HG03354 (cell line): ENCODE measurements at regions not wholly inside any gene's neighbourhood (a gene's known extent, or its start where the extent isn't known, plus 50 kb on each side); places are given as distances from the start of the nearest gene placed in this dataset.

Experiments used
- ATAC-seq: cut with Tn5 transposase; IDR thresholded peaks from one replicate; pipeline ENCODE4 v1.9.1; 2021; ENCODE audit warnings: mild to moderate bottlenecking; ENCODE audit not compliant: unreplicated experiment, poor library complexity, severe bottlenecking

DNA sequence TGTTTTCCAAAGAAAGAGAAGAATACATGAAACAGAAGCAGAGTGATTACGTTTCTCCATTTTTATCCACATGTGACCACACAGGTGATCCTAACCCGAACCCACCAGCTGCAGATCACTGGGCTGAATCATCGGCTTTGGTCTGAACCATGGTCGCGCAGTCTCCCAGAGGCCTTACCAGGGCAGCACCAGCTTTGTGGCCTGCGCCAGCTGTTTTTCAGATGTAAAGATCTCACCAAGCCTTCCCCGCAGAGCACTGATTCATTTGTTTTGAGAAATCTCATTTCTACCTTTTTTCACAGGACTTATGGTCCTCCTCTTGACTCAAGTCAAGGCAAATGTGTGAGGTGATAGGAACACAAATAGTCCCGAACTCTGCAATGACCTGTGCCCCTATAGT lies 207.0 kb upstream of the PPP2R2D start:
- no peak for ATAC-seq

GRCh38 chr10:131694168-131694780 lies 206.5 kb upstream of the PPP2R2D start:
- ATAC-seq, result no peak

DNA sequence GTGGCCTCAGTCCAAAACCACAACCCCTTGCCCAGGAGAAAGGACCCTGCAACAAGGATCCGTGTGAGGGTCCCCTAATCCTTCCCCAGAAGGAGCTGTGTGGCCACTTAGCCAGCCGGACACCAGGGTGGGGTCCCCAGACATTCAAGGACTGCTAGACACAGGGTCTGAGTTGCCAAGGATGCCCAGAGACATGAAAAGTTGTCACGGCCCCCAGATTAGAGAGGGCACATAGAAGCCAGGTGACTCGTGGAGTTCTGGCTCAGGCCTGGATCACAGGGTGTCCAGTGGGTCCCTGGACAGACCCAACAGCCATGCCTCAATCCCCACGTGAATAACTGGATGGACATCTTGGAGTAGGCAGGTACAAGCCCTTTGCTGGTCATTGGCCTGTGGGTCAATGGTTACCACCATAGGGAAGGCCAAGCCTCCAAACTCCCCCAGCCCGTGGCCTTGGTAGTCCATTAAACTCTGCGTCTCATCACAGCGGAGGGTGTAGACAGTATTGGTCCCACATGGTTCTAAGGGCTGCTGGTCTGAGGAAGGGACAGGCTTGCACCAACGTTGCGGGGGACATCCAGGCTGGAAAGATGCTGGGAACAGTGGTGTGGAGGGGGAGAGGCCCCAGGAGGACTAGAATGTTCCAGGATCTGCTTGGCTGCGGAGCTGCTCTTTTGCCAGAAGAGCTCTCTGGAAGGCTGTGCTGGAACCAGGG lies 205.9 kb upstream of the PPP2R2D start:
- ATAC-seq, result no peak

GRCh38 chr10:131695496-131696165 lies 205.2 kb upstream of the PPP2R2D start:
- no peak for ATAC-seq

DNA sequence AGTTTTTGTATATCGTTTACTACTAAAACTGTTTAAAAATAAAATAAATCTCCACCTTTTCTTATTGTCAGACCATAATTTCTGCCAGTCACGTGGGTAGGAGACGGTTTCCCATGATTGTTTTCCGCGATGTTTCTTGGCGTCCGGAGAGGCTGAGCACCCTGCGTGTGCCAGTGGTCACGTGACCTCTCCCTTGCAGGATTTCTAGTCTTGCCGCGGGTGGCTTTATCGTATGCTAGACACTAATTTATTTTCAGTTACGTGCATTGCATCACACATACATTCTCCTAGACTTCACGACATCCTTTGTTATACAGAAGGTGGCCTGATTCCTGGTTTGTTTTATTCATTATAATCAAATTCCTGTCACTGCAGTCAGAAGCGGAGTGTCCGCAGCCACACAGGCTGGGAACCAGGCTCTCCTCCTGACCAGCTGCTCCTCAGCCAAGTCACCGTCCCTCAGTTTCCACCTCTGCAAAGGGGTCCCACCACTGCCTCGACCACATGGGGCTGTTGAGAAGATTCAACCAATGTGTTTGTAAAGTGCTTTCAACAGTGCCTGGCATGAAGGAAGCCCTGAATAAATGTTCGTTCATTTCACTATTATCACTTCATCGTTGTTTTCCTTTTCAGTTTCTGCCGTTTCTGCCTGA lies 203.2 kb upstream of the PPP2R2D start:
- no peak for ATAC-seq

DNA sequence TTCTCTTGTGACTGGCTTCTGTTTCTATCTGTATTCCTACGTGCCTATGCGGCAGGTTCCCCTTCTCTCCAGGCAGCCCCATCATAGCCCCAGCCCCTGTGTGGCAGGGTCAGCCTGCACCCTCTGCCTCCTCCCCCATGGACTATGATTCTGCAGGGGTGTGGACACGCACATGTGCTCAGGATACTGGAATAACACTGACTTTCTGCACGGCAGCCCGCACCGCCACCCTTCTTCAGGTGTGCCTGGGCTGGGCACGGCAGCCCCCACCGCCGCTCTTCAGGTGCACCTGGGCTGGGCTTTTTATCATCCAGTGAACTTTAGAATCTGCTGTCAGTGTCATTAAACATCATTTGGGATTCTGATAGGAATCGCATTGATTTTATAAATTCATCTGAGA lies 202.6 kb upstream of the PPP2R2D start:
- ATAC-seq, result no peak

GRCh38 chr10:131698986-131699385 lies 201.8 kb upstream of the PPP2R2D start:
- ATAC-seq, result no peak

- no peak for ATAC-seq
Measured at GRCh38 chr10:131700032-131700431, 200.8 kb upstream of the PPP2R2D start.

DNA sequence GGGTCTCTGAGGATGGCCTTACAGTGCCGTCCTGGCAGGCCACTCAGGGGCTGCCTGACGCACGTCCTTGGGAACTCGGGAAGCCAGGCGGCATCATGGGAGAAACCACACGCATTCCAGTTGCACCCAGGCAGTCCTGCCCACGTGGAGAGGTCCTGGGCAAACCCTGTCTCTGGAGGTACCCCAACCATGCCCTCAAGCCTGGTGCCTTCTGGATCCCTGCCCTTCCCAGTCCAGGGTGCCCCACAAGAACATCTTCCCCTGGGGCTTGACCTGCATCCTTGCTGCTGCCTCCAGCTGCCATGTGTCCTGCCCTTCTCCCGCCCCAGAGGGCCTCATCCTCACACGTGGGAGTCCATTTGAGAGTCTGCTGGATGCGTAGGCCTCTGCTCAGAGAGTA lies 200.3 kb upstream of the PPP2R2D start:
- no peak for ATAC-seq

DNA sequence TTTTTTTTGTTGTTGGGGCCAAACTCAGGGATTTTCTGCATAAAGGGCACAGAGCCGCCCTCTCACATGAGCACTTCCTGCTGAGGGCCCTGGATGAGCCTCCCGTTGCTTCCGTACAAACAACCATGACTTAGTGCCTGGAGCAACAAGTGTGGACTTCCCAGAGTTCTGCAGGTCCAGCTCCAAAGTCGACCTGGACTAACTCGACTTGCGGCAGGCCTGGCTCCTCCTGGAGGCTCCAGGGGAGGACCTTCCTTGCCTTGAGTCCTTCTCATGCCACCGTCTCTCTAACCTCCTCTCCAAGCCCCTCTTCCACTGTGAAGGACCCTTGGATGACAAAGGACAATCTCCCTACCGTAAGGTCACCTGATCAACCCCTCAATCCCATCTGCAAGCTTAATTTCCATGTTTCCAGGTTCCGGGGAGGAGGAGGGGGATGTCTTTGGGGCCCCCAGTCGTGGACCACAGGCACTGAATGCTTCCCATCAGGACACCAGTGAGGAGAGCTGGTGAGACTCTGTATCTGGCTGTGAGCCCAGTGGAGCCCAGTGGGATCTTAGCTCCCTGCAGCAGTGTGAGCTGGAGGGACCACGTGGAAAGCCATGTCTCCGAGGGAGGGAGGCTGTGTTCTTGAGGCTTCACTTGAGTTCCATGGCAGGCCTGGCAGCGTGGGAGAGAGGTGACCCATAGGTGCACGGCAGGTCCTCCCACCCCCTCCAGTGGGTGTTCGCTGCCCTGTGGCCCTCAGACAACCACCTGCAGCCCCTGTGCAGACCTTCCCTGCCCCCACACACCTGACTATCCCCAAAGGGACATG lies 199.5 kb upstream of the PPP2R2D start:
- no peak for ATAC-seq

- ATAC-seq, result no peak
Measured at GRCh38 chr10:131702531-131703356, 198.1 kb upstream of the PPP2R2D start.

DNA sequence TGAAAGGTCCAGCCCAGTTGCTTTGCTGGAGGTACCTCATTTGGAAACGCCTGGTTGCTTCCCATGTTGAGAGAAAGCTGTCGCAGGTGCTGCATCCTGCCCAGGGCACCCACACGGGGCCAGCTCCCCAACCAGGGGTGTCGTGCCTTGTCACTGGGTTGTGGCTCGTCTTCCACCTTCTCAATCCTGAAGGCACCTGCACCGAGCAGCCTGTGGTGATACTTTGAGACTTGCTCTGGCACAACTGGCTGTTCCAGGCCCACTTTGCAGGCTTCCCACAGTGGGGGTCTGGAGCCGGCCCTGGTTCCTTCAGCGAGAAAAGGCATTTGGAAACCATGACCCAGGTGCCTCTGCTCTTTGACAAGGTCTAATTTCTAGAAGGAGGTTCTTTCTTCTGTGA lies 197.3 kb upstream of the PPP2R2D start:
- ATAC-seq, result no peak

- no peak for ATAC-seq
Measured at GRCh38 chr10:131703941-131704340, 196.9 kb upstream of the PPP2R2D start.

- ATAC-seq, result no peak
Measured at GRCh38 chr10:131706476-131706875, 194.3 kb upstream of the PPP2R2D start.

GRCh38 chr10:131706952-131707351 lies 193.9 kb upstream of the PPP2R2D start:
- no peak for ATAC-seq

DNA sequence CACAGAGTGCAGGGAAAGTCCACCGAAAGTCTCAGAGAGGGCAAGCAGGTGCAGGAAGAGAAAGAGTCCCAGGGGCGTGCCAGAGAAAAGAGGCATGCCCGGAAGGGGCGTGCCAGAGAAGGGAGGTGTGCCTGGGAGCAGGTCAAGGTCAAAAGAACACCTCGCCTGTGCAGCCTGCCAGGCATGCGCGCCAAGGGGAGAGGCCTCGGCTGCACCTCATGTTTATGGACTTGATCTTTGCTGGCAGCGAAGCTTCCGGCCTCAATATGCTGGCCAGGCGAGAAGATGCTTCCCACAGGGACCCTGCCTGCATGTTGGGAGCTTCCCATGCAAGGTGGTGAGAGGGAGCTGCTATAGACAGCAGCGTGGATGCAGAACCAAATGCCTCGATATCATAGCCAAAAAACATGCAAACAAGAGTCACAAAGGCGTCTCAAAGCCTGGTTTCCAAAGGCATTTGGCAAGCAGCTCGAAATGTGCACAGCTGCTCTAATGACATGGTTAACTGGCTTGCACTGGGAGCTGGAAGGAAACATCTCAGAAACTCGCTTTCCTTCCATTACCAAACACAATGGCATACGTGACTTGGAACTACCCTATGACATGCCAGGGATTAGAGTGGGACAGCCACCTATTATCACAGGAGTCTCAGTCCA lies 192.5 kb upstream of the PPP2R2D start:
- no peak for ATAC-seq

GRCh38 chr10:131710142-131710861 lies 190.5 kb upstream of the PPP2R2D start:
- ATAC-seq, result no peak

DNA sequence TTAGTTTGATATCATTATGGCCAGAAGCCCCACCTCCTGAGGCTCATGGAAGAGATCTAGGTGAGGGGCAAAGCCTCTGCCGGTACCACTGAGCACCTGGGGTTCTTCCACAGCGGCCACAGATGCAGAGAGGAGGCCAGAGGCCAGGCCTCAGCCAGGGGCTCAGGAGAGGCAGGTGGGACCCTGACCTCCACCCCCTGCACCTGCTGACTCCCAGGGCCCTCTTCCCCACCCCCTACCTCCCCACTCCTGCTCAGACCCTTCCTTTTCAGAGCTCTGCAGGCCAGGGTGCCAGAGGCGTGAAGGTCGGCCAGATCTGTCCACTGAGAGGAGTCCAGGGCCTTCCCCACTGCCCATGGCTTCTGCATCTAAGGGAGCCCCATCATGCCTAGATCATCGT lies 178.7 kb upstream of the PPP2R2D start:
- ATAC-seq, result no peak
